ENCODE measurements at regions not wholly inside any gene's neighbourhood (a gene's known extent, or its start where the extent isn't known, plus 50 kb on each side); places are given as distances from the start of the nearest gene placed in this dataset.
A peak's percentile ranks its signal among the peaks of the same experiment; 100 is the strongest.
"Not testable (repeated sequence)": the region's sequence is repeated elsewhere in the genome, so short reads cannot be mapped to it uniquely, and the experiment has no call there.

GRCh38 chr3:160047876-160048275, 59.2 kb downstream of the IL12A start:
- no peak for TF ChIP-seq CTCF (IDR thresholded peaks at IDR 0.05; ENCODE audit: low read depth, low read length)
- H3K4me3 ChIP-seq (ENCODE audit: low read depth, low read length): no peak overlapping the region

GRCh38 chr3:160049038-160049437, 60.4 kb downstream of the IL12A start:
- H3K4me3 ChIP-seq (ENCODE audit: low read depth, low read length): no peak overlapping the region
- TF ChIP-seq CTCF (IDR thresholded peaks at IDR 0.05; ENCODE audit: low read depth, low read length): no peak

GRCh38 chr3:160049565-160049964, 60.9 kb downstream of the IL12A start:
- TF ChIP-seq CTCF (IDR thresholded peaks at IDR 0.05; ENCODE audit: low read depth, low read length): no peak
- H3K4me3 ChIP-seq (ENCODE audit: low read depth, low read length): no peak overlapping the region

GRCh38 chr3:160049988-160050387, 61.4 kb downstream of the IL12A start:
- H3K4me3 ChIP-seq (ENCODE audit: low read depth, low read length): no peak overlapping the region
- TF ChIP-seq CTCF (IDR thresholded peaks at IDR 0.05; ENCODE audit: low read depth, low read length): no peak

- peak overlapping the region; percentile 3; the same call in 1 of the 2 replicates for H3K4me3 ChIP-seq (ENCODE audit: low read depth, low read length)
- no peak for TF ChIP-seq CTCF (IDR thresholded peaks at IDR 0.05; ENCODE audit: low read depth, low read length)
Observed at GRCh38 chr3:160052385-160053047, 63.9 kb downstream of the IL12A start.

GRCh38 chr3:160053048-160053391, 64.4 kb downstream of the IL12A start:
- H3K4me3 ChIP-seq (ENCODE audit: low read depth, low read length): peak overlapping the region; percentile 3; the same call in 1 of the 2 replicates

GRCh38 chr3:160054862-160055261, 66.2 kb downstream of the IL12A start:
- not testable (repeated sequence) for H3K4me3 ChIP-seq (ENCODE audit: low read depth, low read length)

More at GRCh38 chr3:160053048-160053391, 64.4 kb downstream of the IL12A start:
- TF ChIP-seq CTCF (IDR thresholded peaks at IDR 0.05; ENCODE audit: low read depth, low read length): no peak

- no peak for TF ChIP-seq CTCF (IDR thresholded peaks at IDR 0.05; ENCODE audit: low read depth, low read length)
- H3K4me3 ChIP-seq (ENCODE audit: low read depth, low read length): no peak overlapping the region
Observed at GRCh38 chr3:160055659-160056058, 67.0 kb downstream of the IL12A start.
